IMR-90 (cell line): ENCODE measurements at regions not wholly inside any gene's neighbourhood (a gene's known extent, or its start where the extent isn't known, plus 50 kb on each side); places are given as distances from the start of the nearest gene placed in this dataset.

Experiments
- ATAC-seq: fragments of 200-7000 bp; cut with Tn5 transposase; 2 replicates; pipeline ENCODE4 v1.9.1; 2020; ENCODE audit warnings: low read depth, mild to moderate bottlenecking, moderate library complexity
- BruUV-seq: library from RNA; stranded (reverse); fragments of 400-500 nt; replicated peaks from 2 replicates; lab custom pipeline; 2021; lab: Mats Ljungman, UMichigan
- CTCF ChIA-PET: fragments of 300-600 bp; formaldehyde crosslinking; extraction: SDS; loops from one replicate; lab custom pipeline; 2021; ENCODE audit warnings: antibody characterized with exemption; lab: Yijun Ruan, JAX
- POLR2A ChIA-PET: fragments of 300-600 bp; sonication (Branson Sonifier 250); formaldehyde crosslinking; loops from one replicate; lab custom pipeline; 2022; ENCODE audit warnings: antibody characterized with exemption; ENCODE audit not compliant: unreplicated experiment; lab: Charles Lee
- DNase-seq: peaks from one replicate; pipeline ENCODE4 v3.0.0; 2013
- H2AFZ ChIP-seq: replicated peaks from 2 replicates; pipeline ENCODE3; 2013; ENCODE audit warnings: low read length, mild to moderate bottlenecking; ENCODE audit not compliant: poor library complexity
- H2AK5ac ChIP-seq: 2 replicates; pipeline ENCODE4 v1.6.1; 2013; ENCODE audit warnings: low read depth, low read length, inconsistent platforms
- H2AK9ac ChIP-seq: replicated peaks from 2 replicates; pipeline ENCODE3; 2013; ENCODE audit warnings: mild to moderate bottlenecking, low read depth, low read length, moderate library complexity; ENCODE audit not compliant: poor library complexity
- H2BK120ac ChIP-seq: 2 replicates; pipeline ENCODE4 v1.6.1; 2013; ENCODE audit warnings: low read depth, low read length, inconsistent platforms
- H2BK15ac ChIP-seq: 3 replicates; pipeline ENCODE4 v1.6.1; 2013; ENCODE audit warnings: low read depth, low read length, inconsistent platforms
- H2BK20ac ChIP-seq: 2 replicates; pipeline ENCODE4 v1.6.1; 2013; ENCODE audit warnings: low read depth, mild to moderate bottlenecking, inconsistent platforms, low read length, moderate library complexity
- H2BK5ac ChIP-seq: 2 replicates; pipeline ENCODE4 v1.6.1; 2013; ENCODE audit warnings: mild to moderate bottlenecking, low read depth, low read length, inconsistent platforms; ENCODE audit not compliant: poor library complexity, severe bottlenecking
- H3K14ac ChIP-seq: replicated peaks from 2 replicates; pipeline ENCODE4 v1.6.1; 2013; ENCODE audit warnings: low read depth, low read length, inconsistent platforms
- H3K18ac ChIP-seq: 2 replicates; pipeline ENCODE4 v1.6.1; 2013; ENCODE audit warnings: low read depth, low read length, control low read depth
- H3K23ac ChIP-seq: 2 replicates; pipeline ENCODE4 v1.6.1; 2013; ENCODE audit warnings: low read depth, low read length, inconsistent platforms
- H3K27ac ChIP-seq: 2 replicates; pipeline ENCODE4 v1.5.1; 2013; ENCODE audit warnings: mild to moderate bottlenecking, control low read depth, low read length; ENCODE audit not compliant: insufficient read depth
- H3K27me3 ChIP-seq: 2 replicates; pipeline ENCODE4 v1.6.1; 2013; ENCODE audit warnings: low read length; ENCODE audit not compliant: control insufficient read depth, insufficient read depth
- H3K36me3 ChIP-seq: 2 replicates; pipeline ENCODE4 v1.6.1; 2013; ENCODE audit warnings: low read length, mixed read lengths; ENCODE audit not compliant: control insufficient read depth, insufficient read depth
- H3K4ac ChIP-seq: 2 replicates; pipeline ENCODE4 v1.6.1; 2013; ENCODE audit warnings: low read depth, low read length, inconsistent platforms
- H3K4me1 ChIP-seq: 2 replicates; pipeline ENCODE4 v1.6.1; 2013; ENCODE audit warnings: low read length, mixed read lengths; ENCODE audit not compliant: control insufficient read depth, insufficient read depth
- H3K4me2 ChIP-seq: 2 replicates; pipeline ENCODE4 v1.6.1; 2013; ENCODE audit warnings: low read depth, mild to moderate bottlenecking, control low read depth, low read length, moderate library complexity
- H3K4me3 ChIP-seq: 2 replicates; pipeline ENCODE4 v1.5.1; 2013; ENCODE audit warnings: low read depth, mild to moderate bottlenecking, control low read depth, low read length, moderate library complexity; ENCODE audit not compliant: insufficient read depth
- H3K56ac ChIP-seq: 2 replicates; pipeline ENCODE4 v1.6.1; 2013; ENCODE audit warnings: low read length, inconsistent platforms; ENCODE audit not compliant: insufficient read depth; ENCODE audit errors: extremely low read depth
- H3K79me1 ChIP-seq, 2 experiments: 2 replicates each; pipeline ENCODE4 v1.6.1; 2013; ENCODE audit warnings: low read length in 2 of 2, inconsistent platforms in 1 of 2, low read depth in 1 of 2
- H3K9ac ChIP-seq: 2 replicates; pipeline ENCODE4 v1.6.1; 2013; ENCODE audit warnings: low read depth, low read length, control low read depth
- H3K9me1 ChIP-seq: 2 replicates; pipeline ENCODE4 v1.6.1; 2013; ENCODE audit warnings: low read length, inconsistent platforms; ENCODE audit not compliant: insufficient read depth
- H3K9me3 ChIP-seq: 2 replicates; pipeline ENCODE4 v1.6.1; 2013; ENCODE audit warnings: low read length; ENCODE audit not compliant: control insufficient read depth, insufficient read depth
- H4K20me1 ChIP-seq: 2 replicates; pipeline ENCODE4 v1.6.1; 2013; ENCODE audit warnings: low read length, inconsistent platforms; ENCODE audit not compliant: insufficient read depth
- H4K5ac ChIP-seq: 2 replicates; pipeline ENCODE4 v1.6.1; 2013; ENCODE audit warnings: mild to moderate bottlenecking, low read depth, low read length, control low read depth
- H4K8ac ChIP-seq, 2 experiments: 2 replicates each; pipeline ENCODE4 v1.6.1; 2013; ENCODE audit warnings: low read depth in 2 of 2, low read length in 2 of 2, control low read depth in 1 of 2, inconsistent platforms in 1 of 2
- H4K91ac ChIP-seq: 2 replicates; pipeline ENCODE4 v1.6.1; 2013; ENCODE audit warnings: low read depth, low read length, inconsistent platforms; ENCODE audit not compliant: insufficient read depth
- CEBPB ChIP-seq: IDR thresholded peaks from 2 replicates; pipeline ENCODE4 v1.6.1; 2012; ENCODE audit warnings: low read depth, low read length, improper control_type of control experiment
- CHD1 ChIP-seq: IDR thresholded peaks from 2 replicates; pipeline ENCODE4 v1.6.1; 2012; ENCODE audit warnings: low read depth, low read length, improper control_type of control experiment
- CTCF ChIP-seq: conservative IDR thresholded peaks from 2 replicates; pipeline ENCODE4 v1.5.1; 2012; ENCODE audit warnings: mild to moderate bottlenecking, low read depth, low read length, improper control_type of control experiment
- ELK1 ChIP-seq: fragments of 150-350 bp; IDR thresholded peaks from 2 replicates; pipeline ENCODE4 v1.6.1; 2016; ENCODE audit warnings: low read depth, mild to moderate bottlenecking, low read length, moderate library complexity, borderline replicate concordance
- MXI1 ChIP-seq: IDR thresholded peaks from 2 replicates; pipeline ENCODE4 v1.6.1; 2012; ENCODE audit warnings: low read depth, mild to moderate bottlenecking, low read length, moderate library complexity, borderline replicate concordance
- NFE2L2 ChIP-seq: fragments of 150-350 bp; IDR thresholded peaks from 2 replicates; pipeline ENCODE4 v1.6.1; 2016; ENCODE audit warnings: low read depth, mild to moderate bottlenecking, low read length
- POLR2A ChIP-seq: IDR thresholded peaks from 2 replicates; pipeline ENCODE4 v1.6.1; 2012; ENCODE audit warnings: mild to moderate bottlenecking, low read depth, low read length
- RCOR1 ChIP-seq: IDR thresholded peaks from 2 replicates; pipeline ENCODE4 v1.6.1; 2012; ENCODE audit warnings: mild to moderate bottlenecking, low read length, improper control_type of control experiment; ENCODE audit not compliant: insufficient replicate concordance
- RFX5 ChIP-seq: IDR thresholded peaks from 2 replicates; pipeline ENCODE4 v1.8.0; 2012; ENCODE audit warnings: low read depth, mild to moderate bottlenecking, low read length, moderate library complexity
- SMC3 ChIP-seq: fragments of 150-350 bp; IDR thresholded peaks from 2 replicates; pipeline ENCODE4 v1.6.1; 2016; ENCODE audit warnings: low read depth, mild to moderate bottlenecking, antibody characterized with exemption, low read length, moderate library complexity
- WGBS, 2 experiments: methylation state at CpG; one replicate each; pipeline versions ENCODE4 v1.1.5 to v1.1.7; 2013; ENCODE audit warnings: missing lambda C conversion rate in 2 of 2; ENCODE audit not compliant: insufficient read length in 1 of 2; ENCODE audit errors: extremely low coverage in 2 of 2; 5-methylcytosine and 5-hydroxymethylcytosine counted together
- dilution Hi-C: fragments of 300-500 bp; cut with HindIII; formaldehyde crosslinking; loops from one replicate; pipeline ENCODE4 v1.14.3; 2018; ENCODE audit warnings: low sequenced_read_pairs; ENCODE audit not compliant: unreplicated experiment
- in situ Hi-C: fragments of 300-500 bp; cut with MboI; formaldehyde crosslinking; loops from 3 replicates; pipeline ENCODE4 v1.14.3; 2019; ENCODE audit warnings: low sequenced_read_pairs, inconsistent platforms, mixed read lengths
- intact Hi-C: fragments of 100-400 bp; cut with micrococcal nuclease; formaldehyde crosslinking; loops from 2 replicates; pipeline ENCODE4 v1.10.0; 2022

DNA sequence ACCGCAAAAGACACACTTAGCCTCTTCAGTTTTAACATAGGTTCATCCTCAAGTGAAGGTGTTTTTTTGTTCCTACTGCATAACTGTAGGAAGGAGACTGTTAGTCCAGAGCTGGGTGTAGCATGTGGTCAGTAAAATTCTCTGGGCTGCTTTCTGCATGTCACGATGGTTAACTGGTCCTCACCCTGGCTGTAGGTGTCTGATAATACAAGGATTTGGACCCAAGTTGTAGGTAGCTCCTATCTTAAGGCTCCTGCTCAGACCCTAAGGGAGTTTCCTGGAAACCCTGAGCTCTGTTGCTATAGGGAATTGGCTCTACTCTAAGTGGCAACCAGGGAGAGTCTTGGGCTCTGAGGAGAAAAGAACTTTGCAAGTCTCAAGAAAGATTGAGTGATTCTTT, 112.9 kb downstream of the SAMD9 start:
- Histone ChIP-seq H3K79me1 (no peaks in the 10 kb centered on the region), H3K23ac (no peak overlapping the region), H3K4me2 (no peak overlapping the region), H3K56ac (no peak overlapping the region), H3K18ac (no peak overlapping the region), H2BK20ac (no peak overlapping the region), H3K14ac (no peak overlapping the region), H3K9me1 (no peaks in the 10 kb centered on the region), H2AFZ (no peak overlapping the region), H3K4me3 (no peak overlapping the region), H2AK5ac (no peak overlapping the region), H3K9me3 (no peaks in the 10 kb centered on the region), H3K27me3 (no peaks in the 10 kb centered on the region), H4K5ac (no peak overlapping the region), H3K4ac (no peak overlapping the region), H4K8ac (no peak overlapping the region), H4K20me1 (no peaks in the 10 kb centered on the region), H3K9ac (no peak overlapping the region), H4K91ac (no peak overlapping the region), H3K4me1 (no peaks in the 10 kb centered on the region), H2BK120ac (no peak overlapping the region), H3K36me3 (no peaks in the 10 kb centered on the region), H2AK9ac (no peak overlapping the region), H2BK15ac (no peak overlapping the region), H2BK5ac (no peak overlapping the region), H3K27ac (no peak overlapping the region)
- CTCF ChIA-PET = interaction anchor here (1.1 kb wide), 1 partner anchor 131 kb away, joined by 3 read pairs; no protein-coding TSS in a partner anchor
- in situ Hi-C loops = no loop called here
- no peak for ATAC-seq
- POLR2A ChIA-PET = no interaction called here
- BruUV-seq = no TSS peak
- no CpG with 5 or more reads among the region's 2 CpGs for WGBS, 2 experiments
- no peak for DNase-seq
- intact Hi-C loops = no loop called here
- TF ChIP-seq MXI1 = no peak
- no peak for TF ChIP-seq CHD1
- no peak for TF ChIP-seq CTCF
- TF ChIP-seq SMC3 = no peak
- no peak for TF ChIP-seq RCOR1
- TF ChIP-seq RFX5 = no peak
- no peak for TF ChIP-seq POLR2A
- TF ChIP-seq CEBPB = no peak
- TF ChIP-seq ELK1 = no peak
- TF ChIP-seq NFE2L2 = no peak
- dilution Hi-C loops = no loop called here
